ENCODE measurements at regions not wholly inside any gene's neighbourhood (a gene's known extent, or its start where the extent isn't known, plus 50 kb on each side); places are given as distances from the start of the nearest gene placed in this dataset.

GRCh38 chr11:111091321-111091938 is 154.1 kb upstream of the POU2AF2 start:
- no peak for DNase-seq

GRCh38 chr11:111089759-111090158 is 155.8 kb upstream of the POU2AF2 start:
- no peak for DNase-seq

GRCh38 chr11:111088847-111089355 is 156.6 kb upstream of the POU2AF2 start:
- DNase-seq: no peak

GRCh38 chr11:111086058-111086457 is 159.5 kb upstream of the POU2AF2 start:
- no peak for DNase-seq

- DNase-seq: no peak
These were observed 162.9 kb upstream of the POU2AF2 start for GRCh38 chr11:111082664-111083063.

- no peak for DNase-seq
These were observed 164.5 kb upstream of the POU2AF2 start for GRCh38 chr11:111081021-111081511.

GRCh38 chr11:111077530-111078322 is 167.8 kb upstream of the POU2AF2 start:
- DNase-seq: no peak

- no peak for DNase-seq
These were observed 176.5 kb upstream of the POU2AF2 start for GRCh38 chr11:111069066-111069465.

GRCh38 chr11:111067994-111068393 is 177.5 kb upstream of the POU2AF2 start:
- DNase-seq: no peak

GRCh38 chr11:111066846-111067245 is 178.7 kb upstream of the POU2AF2 start:
- no peak for DNase-seq

- DNase-seq: no peak
These were observed 181.6 kb upstream of the POU2AF2 start for GRCh38 chr11:111063726-111064517.

- no peak for DNase-seq
These were observed 183.1 kb upstream of the POU2AF2 start for GRCh38 chr11:111062420-111062819.

GRCh38 chr11:111059726-111060125 is 185.8 kb upstream of the POU2AF2 start:
- DNase-seq: no peak

GRCh38 chr11:111049131-111049530 is 196.4 kb upstream of the POU2AF2 start:
- no peak for DNase-seq

GRCh38 chr11:111047374-111047773 is 198.2 kb upstream of the POU2AF2 start:
- DNase-seq: no peak

- DNase-seq: no peak
These were observed 199.2 kb upstream of the POU2AF2 start for GRCh38 chr11:111046291-111046690.

GRCh38 chr11:111045874-111046273 is 199.7 kb upstream of the POU2AF2 start:
- no peak for DNase-seq

GRCh38 chr11:111045407-111045803 is 200.1 kb upstream of the POU2AF2 start:
- DNase-seq: no peak

- DNase-seq: no peak
These were observed 200.6 kb upstream of the POU2AF2 start for GRCh38 chr11:111044751-111045406.

- DNase-seq: no peak
These were observed 205.5 kb upstream of the POU2AF2 start for GRCh38 chr11:111039982-111040381.

GRCh38 chr11:111035746-111036145 is 209.8 kb upstream of the POU2AF2 start:
- no peak for DNase-seq

- no peak for DNase-seq
These were observed 219.3 kb upstream of the POU2AF2 start for GRCh38 chr11:111026241-111026640.

- no peak for DNase-seq
These were observed 224.4 kb upstream of the POU2AF2 start for GRCh38 chr11:111021131-111021530.

Measured in NCI-H2107 (cell line).